ENCODE measurements at regions not wholly inside any gene's neighbourhood (a gene's known extent, or its start where the extent isn't known, plus 50 kb on each side); places are given as distances from the start of the nearest gene placed in this dataset.
"Not testable (repeated sequence)": the region's sequence is repeated elsewhere in the genome, so short reads cannot be mapped to it uniquely, and the experiment has no call there.

DNA sequence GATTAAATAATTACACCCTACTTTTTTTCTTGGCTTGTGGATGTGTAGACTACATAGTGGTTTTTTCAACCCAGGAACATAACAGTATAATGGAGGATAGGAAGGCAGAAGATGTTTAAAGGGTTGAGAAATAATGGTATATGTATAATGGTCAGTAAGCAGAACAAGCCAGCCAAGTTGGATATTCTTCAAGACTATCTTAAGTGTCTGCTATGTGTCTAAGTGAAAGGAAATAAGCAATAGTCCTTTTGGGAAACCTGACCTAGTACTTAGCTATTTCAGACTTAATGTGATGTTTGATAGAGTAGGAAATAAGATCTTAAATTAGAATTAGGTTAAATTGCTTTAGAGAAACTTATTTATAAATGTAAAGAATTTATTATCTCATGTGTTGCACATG is 85.7 kb downstream of the PTPDC1 start:
- H3K9me3 ChIP-seq (ENCODE audit: control insufficient read depth, insufficient read depth, low read depth, low read length) = no peaks in the 10 kb centered on the region
- H3K9ac ChIP-seq (ENCODE audit: low read length) = no peak overlapping the region
- H3K4me1 ChIP-seq (ENCODE audit: control insufficient read depth, insufficient read depth, low read length) = peaks cover 21% of the 10 kb centered on the region; the same call in 1 of the 2 replicates
- peak overlapping the region; percentile 21; the same call in 1 of the 2 replicates for H3K4me3 ChIP-seq (ENCODE audit: low read depth, low read length)
- no peaks in the 10 kb centered on the region for H3K27me3 ChIP-seq (ENCODE audit: control insufficient read depth, insufficient read depth, low read length)
- peaks cover 32% of the 10 kb centered on the region for H3K36me3 ChIP-seq (ENCODE audit: control insufficient read depth, insufficient read depth, low read length)
- no peak overlapping the region for H3K27ac ChIP-seq (ENCODE audit: low read depth, low read length)

DNA sequence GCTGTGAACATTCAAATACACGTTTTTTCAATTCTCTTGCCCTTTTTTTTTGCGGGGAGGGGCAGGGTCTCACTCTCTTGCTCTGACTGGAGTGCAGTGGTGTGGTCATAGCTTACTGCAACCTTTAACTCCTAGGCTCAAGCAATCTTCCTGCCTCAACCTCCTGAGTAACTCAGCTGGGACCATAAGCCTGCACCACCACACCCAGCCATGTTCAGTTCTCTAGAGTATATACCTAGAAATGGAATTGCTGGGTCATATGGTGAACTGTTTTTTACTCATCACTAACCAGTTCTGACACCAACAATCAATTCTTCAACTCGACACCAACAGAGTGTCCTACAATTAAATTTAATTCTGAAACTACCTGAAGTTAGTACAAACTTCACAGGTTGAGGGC is 85.5 kb upstream of the ZNF169 start:
- H3K4me3 ChIP-seq (ENCODE audit: low read depth, low read length) = no peak overlapping the region
- no peak overlapping the region for H3K9ac ChIP-seq (ENCODE audit: low read length)
- peaks cover 63% of the 10 kb centered on the region for H3K36me3 ChIP-seq (ENCODE audit: control insufficient read depth, insufficient read depth, low read length)
- no peaks in the 10 kb centered on the region for H3K27me3 ChIP-seq (ENCODE audit: control insufficient read depth, insufficient read depth, low read length)
- no peaks in the 10 kb centered on the region for H3K9me3 ChIP-seq (ENCODE audit: control insufficient read depth, insufficient read depth, low read depth, low read length)
- peaks cover 18% of the 10 kb centered on the region; the same call in 1 of the 2 replicates for H3K4me1 ChIP-seq (ENCODE audit: control insufficient read depth, insufficient read depth, low read length)
- no peak overlapping the region for H3K27ac ChIP-seq (ENCODE audit: low read depth, low read length)

DNA sequence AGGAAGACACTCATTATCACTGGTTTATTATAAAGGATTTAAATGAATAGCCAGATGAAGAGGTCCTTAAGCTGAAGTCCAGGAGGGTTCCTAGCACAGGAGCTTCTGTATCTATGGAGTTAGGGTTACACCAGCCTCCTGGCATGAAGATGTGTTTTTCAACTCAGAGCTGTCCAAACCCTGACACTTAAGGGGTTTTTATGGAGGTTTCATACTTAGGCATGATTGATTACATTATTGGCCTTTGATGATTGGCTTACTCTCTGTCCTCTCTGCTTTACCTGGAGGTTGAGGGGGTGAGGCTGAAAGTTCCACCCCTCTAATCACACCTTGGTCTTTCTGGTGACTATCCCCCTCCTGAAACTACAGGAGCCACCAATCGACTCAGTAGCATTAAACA is 84.9 kb upstream of the ZNF169 start:
- Histone ChIP-seq H3K9me3 (ENCODE audit: control insufficient read depth, insufficient read depth, low read depth, low read length) (no peaks in the 10 kb centered on the region), H3K9ac (ENCODE audit: low read length) (no peak overlapping the region), H3K36me3 (ENCODE audit: control insufficient read depth, insufficient read depth, low read length) (peaks cover 66% of the 10 kb centered on the region), H3K27me3 (ENCODE audit: control insufficient read depth, insufficient read depth, low read length) (no peaks in the 10 kb centered on the region), H3K27ac (ENCODE audit: low read depth, low read length) (no peak overlapping the region), H3K4me3 (ENCODE audit: low read depth, low read length) (no peak overlapping the region), H3K4me1 (ENCODE audit: control insufficient read depth, insufficient read depth, low read length) (peaks cover 17% of the 10 kb centered on the region; the same call in 1 of the 2 replicates)

DNA sequence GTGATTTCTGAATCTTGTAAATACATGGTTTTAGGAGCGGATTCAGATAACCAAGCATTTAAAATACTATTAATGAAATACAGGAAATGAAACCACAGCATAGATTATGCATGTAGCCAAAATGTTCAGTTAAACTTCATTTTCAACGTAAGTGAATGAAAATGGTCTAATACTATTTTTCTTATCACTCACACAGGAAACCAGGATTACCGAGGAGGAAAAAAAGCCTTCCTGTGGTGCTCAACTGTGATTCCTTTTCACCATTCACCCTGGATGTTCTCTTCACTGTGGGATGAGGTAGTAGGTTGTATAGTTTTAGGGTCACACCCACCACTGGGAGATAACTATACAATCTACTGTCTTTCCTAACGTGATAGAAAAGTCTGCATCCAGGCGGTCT is 83.4 kb upstream of the ZNF169 start:
- Histone ChIP-seq H3K36me3 (ENCODE audit: control insufficient read depth, insufficient read depth, low read length) (peaks cover 67% of the 10 kb centered on the region), H3K27ac (ENCODE audit: low read depth, low read length) (no peak overlapping the region), H3K9ac (ENCODE audit: low read length) (no peak overlapping the region), H3K4me1 (ENCODE audit: control insufficient read depth, insufficient read depth, low read length) (peaks cover 11% of the 10 kb centered on the region; the same call in 1 of the 2 replicates), H3K27me3 (ENCODE audit: control insufficient read depth, insufficient read depth, low read length) (no peaks in the 10 kb centered on the region), H3K4me3 (ENCODE audit: low read depth, low read length) (no peak overlapping the region), H3K9me3 (ENCODE audit: control insufficient read depth, insufficient read depth, low read depth, low read length) (no peaks in the 10 kb centered on the region)

DNA sequence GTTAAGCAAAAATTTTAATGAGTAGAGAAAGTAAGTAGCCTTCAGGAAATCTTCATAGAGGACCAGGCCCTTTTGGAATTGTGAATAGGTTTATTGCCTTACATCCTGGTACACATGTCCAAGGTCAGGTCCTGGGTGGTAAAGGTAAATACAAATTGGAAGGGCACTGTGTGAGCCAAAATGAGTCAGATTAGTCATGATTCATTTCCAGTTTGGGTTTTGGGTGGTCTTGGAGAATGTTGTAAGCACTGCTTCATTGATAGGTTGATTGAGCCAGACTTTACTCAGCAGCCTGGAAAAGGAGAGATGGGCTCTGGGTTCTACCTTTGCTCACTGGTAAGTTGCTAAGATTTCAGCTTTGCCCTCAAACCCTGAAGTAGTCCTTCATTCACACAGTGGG is 82.5 kb upstream of the ZNF169 start:
- H3K9me3 ChIP-seq (ENCODE audit: control insufficient read depth, insufficient read depth, low read depth, low read length) = no peaks in the 10 kb centered on the region
- no peak overlapping the region for H3K9ac ChIP-seq (ENCODE audit: low read length)
- H3K27ac ChIP-seq (ENCODE audit: low read depth, low read length) = no peak overlapping the region
- H3K27me3 ChIP-seq (ENCODE audit: control insufficient read depth, insufficient read depth, low read length) = no peaks in the 10 kb centered on the region
- peaks cover 13% of the 10 kb centered on the region; the same call in 1 of the 2 replicates for H3K4me1 ChIP-seq (ENCODE audit: control insufficient read depth, insufficient read depth, low read length)
- H3K4me3 ChIP-seq (ENCODE audit: low read depth, low read length) = no peak overlapping the region
- peaks cover 67% of the 10 kb centered on the region for H3K36me3 ChIP-seq (ENCODE audit: control insufficient read depth, insufficient read depth, low read length)

DNA sequence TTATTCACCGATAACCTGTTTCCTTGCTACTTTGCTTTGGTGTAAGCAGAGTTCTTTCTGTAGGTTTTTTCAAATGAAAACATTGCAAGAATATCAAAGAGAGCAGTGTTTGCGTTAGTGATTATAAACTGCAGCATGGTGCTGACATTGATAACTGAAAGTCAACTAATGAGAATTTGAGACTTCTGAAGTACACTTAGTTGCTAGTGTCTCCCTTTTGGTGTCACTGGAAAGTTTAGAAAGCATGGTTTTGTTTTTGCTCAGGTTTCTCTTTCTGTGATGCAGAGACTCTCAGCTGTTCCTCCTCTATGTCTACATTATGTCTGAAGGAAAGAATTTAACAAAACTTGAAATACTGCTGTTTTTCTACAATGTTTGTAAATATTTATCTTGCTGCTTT is 80.2 kb upstream of the ZNF169 start:
- H3K9me3 ChIP-seq (ENCODE audit: control insufficient read depth, insufficient read depth, low read depth, low read length) = no peaks in the 10 kb centered on the region
- no peaks in the 10 kb centered on the region for H3K27me3 ChIP-seq (ENCODE audit: control insufficient read depth, insufficient read depth, low read length)
- H3K4me1 ChIP-seq (ENCODE audit: control insufficient read depth, insufficient read depth, low read length) = peaks cover 15% of the 10 kb centered on the region
- H3K9ac ChIP-seq (ENCODE audit: low read length) = no peak overlapping the region
- peaks cover 55% of the 10 kb centered on the region for H3K36me3 ChIP-seq (ENCODE audit: control insufficient read depth, insufficient read depth, low read length)
- H3K27ac ChIP-seq (ENCODE audit: low read depth, low read length) = no peak overlapping the region
- H3K4me3 ChIP-seq (ENCODE audit: low read depth, low read length) = no peak overlapping the region

DNA sequence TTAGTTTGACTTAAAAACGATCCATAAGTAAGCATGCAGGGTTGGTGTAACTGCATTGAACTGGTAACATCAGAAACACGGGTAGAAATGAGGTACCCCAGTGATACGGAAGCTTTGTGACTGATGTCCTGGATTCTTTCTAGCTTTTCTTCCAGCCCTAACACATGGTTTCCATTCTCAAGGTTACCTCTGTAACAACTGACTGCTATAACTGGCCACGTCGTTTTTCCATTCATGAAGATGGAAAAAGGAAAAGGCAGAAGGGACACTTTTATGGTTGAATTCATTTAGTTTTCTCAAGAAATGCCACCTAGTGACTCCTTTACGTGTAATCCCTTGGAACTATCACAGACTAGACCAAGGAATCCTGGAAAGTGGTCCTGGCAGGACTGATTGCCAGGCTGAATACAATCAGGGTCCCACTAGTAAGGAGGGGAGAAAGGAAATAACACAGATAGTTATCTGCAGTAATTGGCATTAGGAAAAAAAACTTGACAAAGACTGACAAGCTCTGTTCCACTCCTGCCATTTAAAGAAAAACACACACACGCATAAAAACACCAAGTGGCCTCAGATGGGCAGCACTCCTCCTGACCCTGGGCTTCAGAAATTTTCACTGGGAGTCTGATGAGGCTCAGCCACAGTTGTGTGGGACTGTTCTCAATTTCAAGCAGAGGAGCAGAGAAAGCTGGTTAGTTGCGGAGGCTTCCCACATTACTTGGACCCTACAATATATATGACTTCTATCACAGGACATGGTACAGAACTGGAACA is 77.5 kb upstream of the ZNF169 start:
- Histone ChIP-seq H3K27me3 (ENCODE audit: control insufficient read depth, insufficient read depth, low read length) (no peaks in the 10 kb centered on the region), H3K9me3 (ENCODE audit: control insufficient read depth, insufficient read depth, low read depth, low read length) (no peaks in the 10 kb centered on the region), H3K9ac (ENCODE audit: low read length) (no peak overlapping the region), H3K27ac (ENCODE audit: low read depth, low read length) (no peak overlapping the region), H3K36me3 (ENCODE audit: control insufficient read depth, insufficient read depth, low read length) (peaks cover 29% of the 10 kb centered on the region), H3K4me1 (ENCODE audit: control insufficient read depth, insufficient read depth, low read length) (peaks cover 10% of the 10 kb centered on the region), H3K4me3 (ENCODE audit: low read depth, low read length) (no peak overlapping the region)

DNA sequence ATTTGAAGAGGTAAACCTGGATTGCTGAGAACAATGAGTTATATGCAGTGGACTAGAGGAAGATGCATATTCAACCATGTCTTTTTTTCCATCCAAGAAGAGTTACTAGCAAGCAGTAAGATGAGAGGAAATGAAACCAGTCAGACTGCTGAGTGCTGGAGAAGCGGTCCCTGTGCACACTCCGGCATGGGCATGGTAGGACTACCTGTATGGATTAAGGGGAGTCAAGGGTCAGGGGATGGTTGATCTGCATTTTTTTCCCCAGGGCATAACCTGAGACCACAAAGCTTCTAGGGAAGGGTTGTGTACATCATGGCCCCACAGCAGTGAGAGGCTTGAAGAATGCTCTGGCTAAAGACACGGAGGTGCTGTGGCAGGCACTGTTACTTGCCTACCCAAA is 76.6 kb upstream of the ZNF169 start:
- Histone ChIP-seq H3K9ac (ENCODE audit: low read length) (no peak overlapping the region), H3K27me3 (ENCODE audit: control insufficient read depth, insufficient read depth, low read length) (no peaks in the 10 kb centered on the region), H3K9me3 (ENCODE audit: control insufficient read depth, insufficient read depth, low read depth, low read length) (no peaks in the 10 kb centered on the region), H3K36me3 (ENCODE audit: control insufficient read depth, insufficient read depth, low read length) (peaks cover 20% of the 10 kb centered on the region), H3K27ac (ENCODE audit: low read depth, low read length) (no peak overlapping the region), H3K4me3 (ENCODE audit: low read depth, low read length) (no peak overlapping the region), H3K4me1 (ENCODE audit: control insufficient read depth, insufficient read depth, low read length) (peaks cover 10% of the 10 kb centered on the region)

DNA sequence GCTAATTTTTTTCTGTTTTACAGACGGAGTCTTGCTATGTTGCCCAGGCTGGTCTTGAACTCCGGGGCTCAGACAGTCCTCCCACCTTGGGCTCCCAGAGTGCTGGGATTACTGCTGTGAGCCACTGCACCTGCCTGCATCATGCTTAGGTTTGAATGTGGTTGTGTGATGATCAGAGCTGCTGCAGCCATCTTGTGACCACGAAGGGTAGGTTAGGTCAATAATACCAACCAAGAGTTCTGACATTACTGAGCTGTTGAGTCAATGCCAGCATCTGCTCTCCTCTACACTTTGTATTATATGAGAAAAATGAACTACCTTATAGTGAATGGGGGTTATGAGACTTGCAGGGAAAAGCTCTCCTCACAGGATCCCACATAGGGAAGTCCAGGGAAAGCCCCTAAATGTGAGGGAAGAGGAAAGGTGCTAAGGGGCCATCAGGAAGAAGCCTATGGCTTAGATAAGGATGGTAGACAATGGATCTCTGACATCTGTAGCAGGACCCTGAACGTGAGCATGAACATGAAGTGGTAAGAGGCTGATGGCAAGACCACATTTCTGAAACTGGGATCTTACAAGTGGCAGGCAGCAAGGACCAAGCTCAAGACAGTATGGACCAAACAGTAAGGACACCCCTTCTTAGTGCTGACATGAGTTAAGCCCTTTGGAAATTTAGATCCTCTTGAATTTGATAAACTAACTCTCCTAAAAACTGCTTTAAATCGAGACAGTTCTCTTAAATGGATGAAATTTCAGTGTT is 75.7 kb upstream of the ZNF169 start:
- Histone ChIP-seq H3K27ac (ENCODE audit: low read depth, low read length) (no peak overlapping the region), H3K27me3 (ENCODE audit: control insufficient read depth, insufficient read depth, low read length) (no peaks in the 10 kb centered on the region), H3K4me1 (ENCODE audit: control insufficient read depth, insufficient read depth, low read length) (peaks cover 10% of the 10 kb centered on the region)

DNA sequence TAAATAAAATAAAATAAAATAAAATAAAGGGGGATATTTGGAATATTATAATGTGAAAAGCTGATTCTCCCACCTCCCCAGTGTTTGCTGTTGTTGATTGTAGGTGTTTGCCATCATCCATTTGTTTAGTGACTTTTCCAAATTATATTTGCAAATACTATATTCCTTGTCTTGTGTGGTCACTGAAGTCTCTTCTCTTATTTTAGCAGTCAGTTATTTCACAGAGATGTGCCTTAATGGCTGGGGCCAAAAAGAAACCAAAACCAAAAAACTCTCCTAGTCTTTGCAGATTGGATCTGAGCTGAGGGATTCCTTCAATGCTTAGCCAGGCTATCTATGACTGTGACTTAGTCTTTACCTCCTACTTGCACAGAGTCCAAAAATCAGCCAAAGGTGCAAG is 70.9 kb upstream of the ZNF169 start:
- Histone ChIP-seq H3K9me3 (ENCODE audit: control insufficient read depth, insufficient read depth, low read depth, low read length) (peaks cover 10% of the 10 kb centered on the region; the same call in 1 of the 2 replicates), H3K36me3 (ENCODE audit: control insufficient read depth, insufficient read depth, low read length) (no peaks in the 10 kb centered on the region), H3K4me1 (ENCODE audit: control insufficient read depth, insufficient read depth, low read length) (no peaks in the 10 kb centered on the region), H3K27ac (ENCODE audit: low read depth, low read length) (no peak overlapping the region), H3K9ac (ENCODE audit: low read length) (no peak overlapping the region), H3K27me3 (ENCODE audit: control insufficient read depth, insufficient read depth, low read length) (no peaks in the 10 kb centered on the region), H3K4me3 (ENCODE audit: low read depth, low read length) (no peak overlapping the region)

More for the DNA sequence above, 75.7 kb upstream of the ZNF169 start:
- Histone ChIP-seq H3K9me3 (ENCODE audit: control insufficient read depth, insufficient read depth, low read depth, low read length) (peaks cover 1% of the 10 kb centered on the region; the same call in 1 of the 2 replicates), H3K9ac (ENCODE audit: low read length) (no peak overlapping the region), H3K36me3 (ENCODE audit: control insufficient read depth, insufficient read depth, low read length) (peaks cover 13% of the 10 kb centered on the region), H3K4me3 (ENCODE audit: low read depth, low read length) (no peak overlapping the region)

DNA sequence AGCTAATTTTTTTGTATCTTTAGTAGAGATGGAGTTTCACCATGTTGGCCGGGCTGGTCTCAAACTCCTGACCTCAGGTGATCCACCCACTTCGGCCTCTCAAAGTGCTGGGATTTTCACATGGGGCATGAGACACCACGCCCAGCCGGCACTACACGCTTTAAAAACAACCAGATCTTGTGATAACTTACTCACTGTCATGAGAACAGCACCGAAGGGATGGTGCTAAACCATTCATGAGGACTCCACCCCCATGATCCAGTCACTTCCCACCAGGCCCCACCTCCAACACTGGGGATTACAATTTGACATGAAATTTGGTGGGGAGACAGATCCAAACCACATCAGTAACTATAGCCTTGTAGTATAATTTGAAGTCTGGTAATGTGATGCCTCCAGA is 67.4 kb upstream of the ZNF169 start:
- not testable (repeated sequence) for H3K4me1 ChIP-seq (ENCODE audit: control insufficient read depth, insufficient read depth, low read length); H3K9ac ChIP-seq (ENCODE audit: low read length); H3K27ac ChIP-seq (ENCODE audit: low read depth, low read length); H3K36me3 ChIP-seq (ENCODE audit: control insufficient read depth, insufficient read depth, low read length); H3K4me3 ChIP-seq (ENCODE audit: low read depth, low read length); H3K27me3 ChIP-seq (ENCODE audit: control insufficient read depth, insufficient read depth, low read length)
- H3K9me3 ChIP-seq (ENCODE audit: control insufficient read depth, insufficient read depth, low read depth, low read length) = peaks cover 17% of the 10 kb centered on the region; the same call in 1 of the 2 replicates

Data from HUES6 (cell line).